Activated T-cell treated with anti-CD3 and anti-CD28 coated beads, Interleukin-2, amount 50 U/mL, for 72 hours (primary cell): ENCODE measurements at regions not wholly inside any gene's neighbourhood (a gene's known extent, or its start where the extent isn't known, plus 50 kb on each side); places are given as distances from the start of the nearest gene placed in this dataset.
"Not testable (repeated sequence)": the region's sequence is repeated elsewhere in the genome, so short reads cannot be mapped to it uniquely, and the experiment has no call there.

Experiments used
- ATAC-seq, 2 donors: fragments of 150-1000 bp; cut with Tn5 transposase; replicated peaks in 1 of 2; 2 replicates each; pipeline ENCODE4 v1.10.0; 2021; ENCODE audit warnings: moderate library complexity in 2 of 2, mild to moderate bottlenecking in 1 of 2
- DNase-seq, 2 donors: peaks; one replicate each; pipeline ENCODE4 v3.0.0; 2021 to 2022; ENCODE audit warnings: mixed read lengths in 1 of 2
- H3K27ac Mint-ChIP-seq: one replicate; pipeline ENCODE4 v1.8.0; 2022; ENCODE audit warnings: mild to moderate bottlenecking, moderate library complexity, mixed read lengths
- H3K27me3 Mint-ChIP-seq: one replicate; pipeline ENCODE4 v1.8.0; 2022; ENCODE audit warnings: low read depth, mixed read lengths
- H3K36me3 Mint-ChIP-seq, 2 donors: one replicate each; pipeline ENCODE4 v1.8.0; 2022; ENCODE audit warnings: mixed read lengths in 2 of 2, mild to moderate bottlenecking in 1 of 2; ENCODE audit not compliant: insufficient read depth in 2 of 2
- H3K4me1 Mint-ChIP-seq: one replicate; pipeline ENCODE4 v1.8.0; 2022; ENCODE audit warnings: low read depth, mixed read lengths
- H3K4me3 Mint-ChIP-seq, 2 donors: one replicate each; pipeline ENCODE4 v1.8.0; 2022; ENCODE audit warnings: mild to moderate bottlenecking in 2 of 2, mixed read lengths in 2 of 2, moderate library complexity in 2 of 2
- H3K9me3 Mint-ChIP-seq, 2 donors: one replicate each; pipeline ENCODE4 v1.8.0; 2022; ENCODE audit warnings: mixed read lengths in 2 of 2

DNA sequence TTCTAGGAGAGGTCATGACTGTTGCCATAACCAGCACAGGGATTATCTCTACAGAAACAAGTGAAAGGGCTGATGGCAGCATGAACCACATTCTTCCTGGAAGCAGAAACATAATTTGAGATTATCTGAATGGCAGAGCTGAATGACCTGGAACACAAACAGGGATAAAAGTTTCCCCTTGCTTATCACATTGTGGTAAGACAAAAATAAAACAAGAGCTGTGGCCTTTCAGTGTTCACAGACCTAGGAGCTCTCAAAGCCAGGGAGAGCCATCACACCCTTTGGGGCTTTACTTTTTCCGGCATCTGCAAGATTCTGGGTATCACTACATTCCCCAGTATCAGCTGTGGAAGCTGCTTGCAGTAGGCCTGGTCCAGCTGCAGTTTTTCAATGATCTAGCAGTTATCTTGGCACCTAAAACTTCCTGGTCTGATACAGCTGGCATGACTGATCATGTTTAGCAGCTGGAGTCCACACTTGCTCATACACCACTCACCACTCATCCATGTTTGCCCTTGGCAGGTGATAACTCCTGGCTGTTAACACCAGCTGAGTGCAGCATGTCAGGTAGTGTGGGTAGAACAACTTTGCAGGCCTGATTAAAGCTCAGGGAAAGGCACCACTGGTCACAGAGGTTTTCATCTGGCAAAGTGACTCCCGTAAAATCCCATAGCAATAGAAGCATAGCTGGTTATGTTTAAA, 163.5 kb downstream of the CDY2A start:
- not testable (repeated sequence) for DNase-seq, ATAC-seq, H3K27me3 Mint-ChIP-seq, H3K4me3 Mint-ChIP-seq, H3K27ac Mint-ChIP-seq, H3K36me3 Mint-ChIP-seq, H3K9me3 Mint-ChIP-seq, H3K4me1 Mint-ChIP-seq

DNA sequence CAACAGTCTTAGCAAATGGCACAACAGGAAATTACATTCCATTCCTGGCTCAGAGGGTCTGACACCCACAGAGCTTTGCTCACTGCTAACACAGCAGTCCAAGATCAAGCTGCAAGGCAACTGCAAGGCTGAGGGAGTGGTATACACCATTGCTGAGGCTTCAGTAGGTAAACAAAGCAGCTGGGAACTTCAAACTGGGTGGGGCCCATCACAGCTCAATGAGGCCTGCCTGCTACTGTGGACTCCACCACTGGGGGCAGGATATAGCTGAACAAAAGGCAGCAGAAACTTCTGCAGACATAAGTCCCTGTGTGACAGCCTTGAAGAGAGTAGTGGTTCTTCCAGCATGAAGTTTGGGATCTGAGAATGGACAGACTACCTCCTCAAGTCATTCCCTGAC, 212.0 kb downstream of the CDY2A start:
- ATAC-seq, H3K27me3 Mint-ChIP-seq, H3K36me3 Mint-ChIP-seq, H3K27ac Mint-ChIP-seq, H3K4me1 Mint-ChIP-seq, DNase-seq, H3K9me3 Mint-ChIP-seq, H3K4me3 Mint-ChIP-seq: not testable (repeated sequence)

DNA sequence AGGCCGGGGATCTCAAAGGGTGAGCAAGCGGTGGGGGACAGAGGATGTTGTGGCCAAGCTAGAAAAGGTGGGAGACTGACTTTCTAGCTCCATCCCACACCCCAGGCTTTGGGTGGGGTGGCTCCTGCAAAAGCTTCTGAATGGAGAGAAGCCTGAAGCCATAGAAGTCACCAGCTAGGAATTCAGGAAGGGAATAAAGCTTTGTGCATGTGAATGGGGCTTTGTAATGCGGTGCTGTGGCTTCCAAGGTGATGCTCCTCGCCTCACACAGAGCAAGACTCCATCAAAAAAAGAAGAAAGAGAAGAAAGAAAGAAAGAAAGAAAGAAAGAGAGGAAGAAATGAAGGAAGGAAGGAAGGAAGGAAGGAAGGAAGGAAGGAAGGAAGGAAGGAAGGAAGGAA, 237.0 kb downstream of the CDY2A start:
- H3K27me3 Mint-ChIP-seq, H3K4me1 Mint-ChIP-seq, H3K4me3 Mint-ChIP-seq, H3K9me3 Mint-ChIP-seq, H3K27ac Mint-ChIP-seq, ATAC-seq, DNase-seq, H3K36me3 Mint-ChIP-seq: not testable (repeated sequence)

GRCh38 chrY:18271126-18271525, 245.5 kb downstream of the CDY2A start:
- peak in 1 of 2 donors; percentile 57 for ATAC-seq
- H3K27ac Mint-ChIP-seq, H3K36me3 Mint-ChIP-seq, H3K4me3 Mint-ChIP-seq, DNase-seq, H3K9me3 Mint-ChIP-seq, H3K4me1 Mint-ChIP-seq, H3K27me3 Mint-ChIP-seq: not testable (repeated sequence)

DNA sequence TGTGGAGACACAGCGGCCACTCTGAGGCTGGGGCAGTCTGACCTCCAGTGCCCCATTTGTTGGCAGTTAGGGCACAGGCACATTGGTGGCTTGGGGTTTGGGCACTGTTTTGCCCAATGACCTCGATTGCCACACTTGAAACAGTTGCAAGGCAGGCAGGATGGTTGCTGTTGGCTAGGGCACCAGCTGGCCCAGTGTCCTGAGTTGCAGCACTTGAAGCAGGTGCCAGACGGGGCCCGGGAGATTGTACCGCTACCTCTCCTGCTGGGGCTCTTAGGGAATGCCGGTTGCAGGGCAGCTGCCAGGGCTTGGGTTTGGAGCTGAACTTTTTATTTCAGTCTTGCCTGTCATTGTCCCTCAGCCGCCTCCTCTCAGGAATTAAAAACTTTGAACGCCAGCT, 252.2 kb upstream of the HSFY1 start:
- not testable (repeated sequence) for DNase-seq, H3K27me3 Mint-ChIP-seq, ATAC-seq

GRCh38 chrY:18298461-18298860, 248.1 kb upstream of the HSFY1 start:
- H3K4me3 Mint-ChIP-seq, DNase-seq, H3K36me3 Mint-ChIP-seq, H3K27ac Mint-ChIP-seq, H3K9me3 Mint-ChIP-seq, ATAC-seq, H3K27me3 Mint-ChIP-seq, H3K4me1 Mint-ChIP-seq: not testable (repeated sequence)

More for the DNA sequence above, 252.2 kb upstream of the HSFY1 start:
- not testable (repeated sequence) for H3K27ac Mint-ChIP-seq, H3K9me3 Mint-ChIP-seq, H3K4me3 Mint-ChIP-seq, H3K36me3 Mint-ChIP-seq, H3K4me1 Mint-ChIP-seq

GRCh38 chrY:18306344-18306743, 240.2 kb upstream of the HSFY1 start:
- DNase-seq, H3K9me3 Mint-ChIP-seq, H3K4me3 Mint-ChIP-seq, H3K27me3 Mint-ChIP-seq, H3K27ac Mint-ChIP-seq, H3K4me1 Mint-ChIP-seq, H3K36me3 Mint-ChIP-seq: not testable (repeated sequence)
- peak in 1 of 2 donors; percentile 68 for ATAC-seq

DNA sequence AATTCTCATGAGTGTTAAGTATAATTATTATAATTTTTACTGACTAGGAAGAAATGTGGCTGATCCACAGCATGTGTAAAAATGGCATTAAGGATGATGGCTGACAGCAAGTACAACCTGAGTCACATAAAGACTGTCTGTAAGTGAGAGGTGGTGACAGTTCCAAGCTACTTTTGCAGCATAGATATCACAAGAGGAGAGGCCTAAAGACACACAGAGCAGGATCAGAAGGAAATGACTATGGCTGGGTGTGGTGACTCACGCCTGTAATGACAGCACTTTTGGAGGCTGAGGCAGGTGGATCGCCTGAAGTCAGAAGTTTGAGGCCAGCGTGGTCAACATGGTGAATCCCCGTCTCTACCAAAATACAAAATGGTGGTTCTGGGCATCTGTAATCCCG, 234.7 kb upstream of the HSFY1 start:
- H3K4me3 Mint-ChIP-seq, DNase-seq, H3K36me3 Mint-ChIP-seq, H3K27me3 Mint-ChIP-seq, H3K9me3 Mint-ChIP-seq, H3K27ac Mint-ChIP-seq, H3K4me1 Mint-ChIP-seq: not testable (repeated sequence)
- peak in 1 of 2 donors; percentile 62 for ATAC-seq

DNA sequence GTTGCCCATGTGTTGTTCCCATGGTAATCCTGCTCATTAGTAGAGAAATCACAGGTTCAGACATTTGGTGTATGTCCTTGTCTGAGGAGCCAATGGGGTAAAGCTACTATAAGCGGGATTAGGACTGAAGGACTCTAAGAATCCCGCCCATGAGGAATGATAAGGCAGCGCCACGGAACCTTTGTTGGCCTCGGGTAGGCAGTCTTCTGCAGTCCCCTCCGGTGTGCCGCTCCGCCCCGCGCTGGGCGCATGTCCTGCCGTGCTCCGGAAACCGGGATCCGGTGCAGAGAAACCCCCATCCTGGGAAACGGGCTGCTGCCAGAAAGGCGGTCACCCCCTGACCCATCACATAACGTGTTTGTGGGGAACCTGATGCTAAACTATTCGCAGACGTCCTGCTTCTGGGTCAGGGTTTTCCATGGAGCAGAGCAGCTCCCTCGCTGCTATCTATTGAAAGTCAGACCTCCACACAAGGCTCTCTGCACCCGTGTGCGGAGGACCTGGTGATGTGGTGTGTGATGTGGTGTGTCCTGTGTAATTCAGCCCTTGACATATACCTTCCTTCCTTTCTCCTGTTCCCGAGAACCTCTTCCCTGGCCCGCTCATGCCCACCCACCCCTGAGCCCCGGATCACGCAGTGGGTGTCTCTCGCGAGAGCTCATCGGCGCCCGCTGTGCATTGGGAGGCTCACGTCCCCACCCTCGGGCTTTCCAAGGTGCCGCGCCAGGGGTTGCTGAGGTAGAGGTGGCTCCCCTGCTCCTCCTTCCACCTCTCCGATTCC, 220.8 kb upstream of the HSFY1 start:
- not testable (repeated sequence) for H3K27ac Mint-ChIP-seq

DNA sequence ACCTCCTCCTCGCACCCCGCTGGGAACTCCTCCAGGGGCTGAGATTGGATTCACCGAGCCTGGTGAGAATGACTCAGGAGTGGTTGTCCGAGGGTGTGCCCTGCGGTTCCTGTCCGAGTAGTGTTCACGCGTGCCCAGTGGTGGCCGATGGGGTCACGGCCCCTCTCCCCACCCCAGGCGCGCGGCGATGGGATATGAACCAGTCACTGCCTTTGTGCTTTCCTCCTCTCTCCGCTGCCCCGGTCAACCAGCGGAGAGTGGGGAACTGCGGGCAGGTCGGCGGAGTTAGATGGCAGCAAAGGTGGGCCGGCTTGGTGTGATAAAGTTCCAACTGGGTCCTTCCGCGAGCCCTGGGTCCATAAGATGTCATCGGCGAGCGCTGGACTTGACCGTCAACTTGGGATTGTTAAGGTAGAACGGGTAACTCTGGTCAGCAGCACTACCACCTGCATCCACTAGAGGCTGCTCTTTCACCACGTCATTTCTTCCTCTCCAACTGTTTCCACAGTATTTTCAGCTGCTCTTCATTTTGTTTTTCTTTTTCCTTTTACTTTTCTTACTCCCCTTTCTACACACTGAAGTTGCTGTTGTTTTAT, 220.1 kb upstream of the HSFY1 start:
- H3K36me3 Mint-ChIP-seq, H3K27me3 Mint-ChIP-seq, H3K9me3 Mint-ChIP-seq, H3K4me1 Mint-ChIP-seq, DNase-seq, H3K27ac Mint-ChIP-seq, H3K4me3 Mint-ChIP-seq: not testable (repeated sequence)
- ATAC-seq: peak in 1 of 2 donors; percentile 49

More for the DNA sequence above, 220.8 kb upstream of the HSFY1 start:
- H3K36me3 Mint-ChIP-seq, H3K27me3 Mint-ChIP-seq, H3K4me3 Mint-ChIP-seq, DNase-seq, H3K4me1 Mint-ChIP-seq, H3K9me3 Mint-ChIP-seq: not testable (repeated sequence)
- peak in 1 of 2 donors; percentile 73 for ATAC-seq

- not testable (repeated sequence) for H3K27me3 Mint-ChIP-seq, DNase-seq, ATAC-seq, H3K27ac Mint-ChIP-seq, H3K36me3 Mint-ChIP-seq, H3K4me3 Mint-ChIP-seq, H3K9me3 Mint-ChIP-seq, H3K4me1 Mint-ChIP-seq
Observed at GRCh38 chrY:18342496-18342895, 204.0 kb upstream of the HSFY1 start.
